ENCODE measurements at regions not wholly inside any gene's neighbourhood (a gene's known extent, or its start where the extent isn't known, plus 50 kb on each side); places are given as distances from the start of the nearest gene placed in this dataset.

GRCh38 chr20:58138395-58138794 lies 90.1 kb downstream of the ANKRD60 start:
- DNase-seq, result no peak

- DNase-seq, result no peak
Measured at GRCh38 chr20:58137651-58138265, 90.7 kb downstream of the ANKRD60 start.

GRCh38 chr20:58137236-58137635 lies 91.2 kb downstream of the ANKRD60 start:
- no peak for DNase-seq

GRCh38 chr20:58136149-58136484 lies 92.3 kb downstream of the ANKRD60 start:
- DNase-seq, result no peak

GRCh38 chr20:58135441-58136148 lies 92.9 kb downstream of the ANKRD60 start:
- DNase-seq, result no peak

- DNase-seq, result no peak
Measured at GRCh38 chr20:58133020-58133808, 95.2 kb downstream of the ANKRD60 start.

GRCh38 chr20:58131551-58132142 lies 96.8 kb downstream of the ANKRD60 start:
- no peak for DNase-seq

GRCh38 chr20:58131151-58131550 lies 97.3 kb downstream of the ANKRD60 start:
- no peak for DNase-seq

- DNase-seq, result no peak
Measured at GRCh38 chr20:58130581-58130980, 97.9 kb downstream of the ANKRD60 start.

GRCh38 chr20:58130156-58130555 lies 98.3 kb downstream of the ANKRD60 start:
- DNase-seq, result no peak

GRCh38 chr20:58129721-58130151 lies 98.7 kb downstream of the ANKRD60 start:
- no peak for DNase-seq

- DNase-seq, result no peak
Measured at GRCh38 chr20:58128635-58129625, 99.5 kb downstream of the ANKRD60 start.

- DNase-seq, result no peak
Measured at GRCh38 chr20:58127701-58128111, 100.7 kb downstream of the ANKRD60 start.

GRCh38 chr20:58125726-58126125 lies 102.7 kb downstream of the ANKRD60 start:
- DNase-seq, result no peak

- no peak for DNase-seq
Measured at GRCh38 chr20:58117944-58118343, 110.5 kb downstream of the ANKRD60 start.

- DNase-seq, result no peak
Measured at GRCh38 chr20:58116505-58116904, 111.9 kb downstream of the ANKRD60 start.

- DNase-seq, result no peak
Measured at GRCh38 chr20:58113716-58114115, 114.7 kb downstream of the ANKRD60 start.

GRCh38 chr20:58112017-58112781 lies 116.3 kb downstream of the ANKRD60 start:
- no peak for DNase-seq

- no peak for DNase-seq
Measured at GRCh38 chr20:58111310-58112016, 117.0 kb downstream of the ANKRD60 start.

- DNase-seq, result no peak
Measured at GRCh38 chr20:58109918-58110635, 118.4 kb downstream of the ANKRD60 start.
